Choroid plexus epithelial cell (primary cell): ENCODE measurements at regions not wholly inside any gene's neighbourhood (a gene's known extent, or its start where the extent isn't known, plus 50 kb on each side); places are given as distances from the start of the nearest gene placed in this dataset.
"Not testable (repeated sequence)": the region's sequence is repeated elsewhere in the genome, so short reads cannot be mapped to it uniquely, and the experiment has no call there.

Experiments
- DNase-seq: peaks from one replicate; pipeline ENCODE4 v3.0.0-alpha.2; 2010; ENCODE audit warnings: low read depth
- H3K4me3 ChIP-seq: 2 replicates; pipeline ENCODE4 v1.5.1; 2011; ENCODE audit warnings: low read depth, mild to moderate bottlenecking, control low read depth, low read length, moderate library complexity
- TF ChIP-seq, protein P1 (sequence below): conservative IDR thresholded peaks from 2 replicates; pipeline ENCODE4 v1.5.1; 2011; ENCODE audit warnings: low read depth, mild to moderate bottlenecking, control low read depth, inconsistent platforms, low read length, moderate library complexity

DNA sequence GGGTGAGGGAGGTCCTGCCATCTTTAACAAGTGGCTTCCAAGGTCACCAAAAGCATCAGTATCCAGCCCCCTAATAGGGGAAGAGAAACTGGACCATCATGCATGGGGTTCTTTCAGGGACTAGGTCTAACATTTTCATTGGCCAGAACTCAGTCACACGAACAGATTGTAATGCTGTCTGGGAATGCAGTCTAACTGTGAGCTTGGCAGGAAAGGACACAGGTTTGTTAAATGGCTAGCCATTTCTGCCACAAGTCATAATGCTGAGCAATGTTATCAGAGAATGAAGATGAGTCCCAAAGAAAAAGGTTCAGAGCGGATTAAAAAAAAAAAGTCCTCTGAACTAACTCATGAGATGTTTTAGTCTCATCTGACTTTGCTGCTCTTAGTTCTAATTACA lies 70.9 kb upstream of the TNP1 start:
- H3K4me3 ChIP-seq = no peak overlapping the region
- DNase-seq = no peak
- TF ChIP-seq, protein P1, sequence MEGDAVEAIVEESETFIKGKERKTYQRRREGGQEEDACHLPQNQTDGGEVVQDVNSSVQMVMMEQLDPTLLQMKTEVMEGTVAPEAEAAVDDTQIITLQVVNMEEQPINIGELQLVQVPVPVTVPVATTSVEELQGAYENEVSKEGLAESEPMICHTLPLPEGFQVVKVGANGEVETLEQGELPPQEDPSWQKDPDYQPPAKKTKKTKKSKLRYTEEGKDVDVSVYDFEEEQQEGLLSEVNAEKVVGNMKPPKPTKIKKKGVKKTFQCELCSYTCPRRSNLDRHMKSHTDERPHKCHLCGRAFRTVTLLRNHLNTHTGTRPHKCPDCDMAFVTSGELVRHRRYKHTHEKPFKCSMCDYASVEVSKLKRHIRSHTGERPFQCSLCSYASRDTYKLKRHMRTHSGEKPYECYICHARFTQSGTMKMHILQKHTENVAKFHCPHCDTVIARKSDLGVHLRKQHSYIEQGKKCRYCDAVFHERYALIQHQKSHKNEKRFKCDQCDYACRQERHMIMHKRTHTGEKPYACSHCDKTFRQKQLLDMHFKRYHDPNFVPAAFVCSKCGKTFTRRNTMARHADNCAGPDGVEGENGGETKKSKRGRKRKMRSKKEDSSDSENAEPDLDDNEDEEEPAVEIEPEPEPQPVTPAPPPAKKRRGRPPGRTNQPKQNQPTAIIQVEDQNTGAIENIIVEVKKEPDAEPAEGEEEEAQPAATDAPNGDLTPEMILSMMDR = no peak

DNA sequence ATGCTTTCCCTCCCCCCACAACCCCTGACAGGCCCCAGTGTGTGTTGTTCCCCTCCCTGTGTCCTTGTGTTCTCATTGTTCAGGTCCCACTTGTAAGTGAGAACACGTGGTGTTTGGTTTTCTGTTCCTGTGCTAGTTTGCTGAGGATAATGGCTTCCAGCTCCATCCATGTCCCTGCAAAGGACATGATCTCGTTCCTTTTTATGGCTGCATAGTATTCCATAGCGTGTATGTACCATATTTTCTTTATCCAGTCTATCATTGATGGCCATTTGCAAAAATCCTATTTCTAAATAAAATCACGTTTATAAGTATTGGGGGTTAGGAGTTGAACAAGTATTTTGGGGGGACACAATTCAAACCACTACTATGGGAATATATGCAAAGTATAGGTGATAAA lies 69.5 kb upstream of the TNP1 start:
- not testable (repeated sequence) for H3K4me3 ChIP-seq, DNase-seq

DNA sequence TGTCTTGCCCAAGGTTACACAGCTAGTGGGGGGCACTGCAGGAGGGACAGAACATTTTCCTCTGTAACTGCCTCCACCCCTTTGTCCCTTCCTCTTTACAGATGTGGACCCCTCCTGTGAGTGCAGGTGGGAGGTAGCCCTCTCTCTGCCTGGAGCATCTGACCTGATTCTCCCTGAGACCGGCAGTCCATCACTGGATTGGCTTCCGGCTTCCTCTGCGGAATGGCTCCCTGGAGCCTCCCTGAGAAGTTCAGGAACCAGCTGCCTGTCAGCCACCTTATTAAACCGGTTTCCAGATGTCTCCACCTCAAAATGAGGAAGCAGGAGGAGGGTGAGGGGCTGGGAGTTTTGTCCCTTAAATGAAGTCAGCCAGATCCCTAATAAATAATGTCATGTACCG lies 67.3 kb upstream of the TNP1 start:
- TF ChIP-seq, protein P1 = no peak
- DNase-seq = no peak
- no peak overlapping the region for H3K4me3 ChIP-seq

DNA sequence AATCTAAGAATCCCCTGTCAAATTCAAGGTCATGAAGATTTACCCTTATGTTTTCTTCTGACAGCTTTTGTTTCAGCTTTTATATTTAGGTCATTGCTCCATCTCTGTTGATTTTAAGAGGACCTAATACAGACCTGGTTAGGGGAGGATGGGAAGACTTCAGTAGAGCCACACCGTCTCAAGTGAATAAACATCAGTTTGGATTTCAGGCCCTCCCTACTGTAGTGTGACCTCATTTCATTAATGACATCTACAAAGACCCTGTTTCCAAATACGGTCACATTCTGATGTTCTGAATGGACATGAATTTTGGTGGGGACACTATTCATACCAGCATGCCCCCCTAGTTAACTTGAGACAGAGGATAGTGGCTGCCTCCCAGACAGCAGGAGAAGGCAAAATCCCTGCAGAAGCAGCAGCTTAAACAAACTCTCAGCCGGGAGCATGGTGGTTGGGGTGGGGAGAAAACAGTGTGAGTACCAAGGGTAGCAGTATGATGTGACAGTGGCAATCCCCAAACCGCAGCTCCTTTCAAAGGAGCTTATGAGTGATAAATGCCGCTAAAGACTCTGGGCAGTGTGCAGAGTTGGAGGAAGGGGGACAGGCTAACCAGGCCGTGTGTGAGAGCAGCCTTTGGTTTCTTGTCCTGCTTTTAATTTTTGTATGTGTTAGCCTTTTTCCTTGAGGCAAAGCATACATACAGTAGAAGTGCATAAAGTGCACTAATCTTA lies 65.9 kb upstream of the TNP1 start:
- TF ChIP-seq, protein P1 = no peak

DNA sequence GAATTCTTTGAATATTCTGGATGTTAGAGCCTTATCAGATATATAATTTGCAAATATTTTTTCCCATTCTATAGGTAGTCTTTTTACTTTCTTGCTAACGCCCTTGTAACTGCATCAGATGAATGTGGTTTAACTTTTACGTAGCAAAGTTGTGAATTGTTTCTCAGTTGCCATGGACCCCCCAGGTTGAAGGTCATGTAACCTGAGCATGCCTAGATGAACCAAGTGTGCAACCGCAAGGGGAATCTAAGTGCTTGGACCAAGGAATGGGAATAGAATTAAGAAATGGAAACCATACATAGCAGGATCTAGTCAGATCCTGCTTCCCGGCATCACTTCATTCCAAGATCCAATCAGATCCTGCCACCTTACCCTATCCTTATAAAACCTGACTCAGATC lies 65.1 kb upstream of the TNP1 start:
- DNase-seq = no peak
- TF ChIP-seq, protein P1 = no peak
- H3K4me3 ChIP-seq = no peak overlapping the region

More for the DNA sequence above, 65.9 kb upstream of the TNP1 start:
- H3K4me3 ChIP-seq = no peak overlapping the region
- DNase-seq = no peak

DNA sequence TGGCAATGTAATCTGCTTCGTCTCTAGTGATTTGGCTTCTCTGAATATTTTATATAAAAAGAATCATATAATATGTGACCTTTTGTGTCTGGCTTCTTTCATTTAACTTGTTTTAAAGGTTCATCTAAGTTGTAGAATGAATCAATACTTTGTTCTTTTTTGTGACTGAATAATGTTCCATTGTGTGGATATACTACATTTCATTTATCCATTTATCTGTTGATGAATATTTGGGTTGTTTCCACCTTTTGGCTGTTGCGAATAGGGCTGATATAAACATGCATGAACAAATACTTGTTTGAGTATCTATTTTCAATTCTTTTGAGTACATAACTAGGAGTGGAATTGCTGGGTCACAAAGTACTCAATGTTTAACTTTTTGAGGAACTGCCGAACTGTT lies 63.8 kb upstream of the TNP1 start:
- no peak for DNase-seq
- TF ChIP-seq, protein P1 = no peak
- no peak overlapping the region for H3K4me3 ChIP-seq

DNA sequence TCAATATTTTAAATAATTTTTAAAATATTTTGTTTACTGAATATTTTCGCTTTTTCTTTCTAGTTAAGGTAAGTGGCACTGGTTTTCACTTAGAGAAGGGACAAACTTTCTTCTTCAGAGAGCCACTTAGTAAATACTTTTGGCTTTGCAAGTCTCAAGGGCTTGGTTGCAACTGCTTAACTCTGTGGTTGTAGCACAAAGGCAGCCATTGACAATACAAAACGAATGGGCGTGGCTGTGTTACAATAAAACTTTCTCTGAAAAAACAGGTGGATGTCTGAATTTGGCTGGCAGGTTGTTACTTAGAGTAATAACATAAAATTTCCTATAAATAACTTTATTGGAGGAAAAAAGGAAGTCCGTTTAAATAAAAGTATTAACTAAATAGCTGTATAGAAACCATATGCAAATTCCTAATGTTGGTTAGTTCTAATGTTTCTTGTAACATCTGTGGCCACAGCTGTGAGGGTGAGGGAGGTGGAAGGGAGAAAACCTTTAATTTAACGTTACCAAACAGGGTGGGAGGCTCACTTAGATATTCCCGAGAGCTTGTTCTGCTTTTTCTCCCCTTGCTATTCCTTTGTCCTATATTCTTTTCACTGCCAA lies 62.4 kb upstream of the TNP1 start:
- TF ChIP-seq, protein P1 = no peak
- no peak overlapping the region for H3K4me3 ChIP-seq
- no peak for DNase-seq
